ENCODE measurements at regions not wholly inside any gene's neighbourhood (a gene's known extent, or its start where the extent isn't known, plus 50 kb on each side); places are given as distances from the start of the nearest gene placed in this dataset.
"Not testable (repeated sequence)": the region's sequence is repeated elsewhere in the genome, so short reads cannot be mapped to it uniquely, and the experiment has no call there.

DNA sequence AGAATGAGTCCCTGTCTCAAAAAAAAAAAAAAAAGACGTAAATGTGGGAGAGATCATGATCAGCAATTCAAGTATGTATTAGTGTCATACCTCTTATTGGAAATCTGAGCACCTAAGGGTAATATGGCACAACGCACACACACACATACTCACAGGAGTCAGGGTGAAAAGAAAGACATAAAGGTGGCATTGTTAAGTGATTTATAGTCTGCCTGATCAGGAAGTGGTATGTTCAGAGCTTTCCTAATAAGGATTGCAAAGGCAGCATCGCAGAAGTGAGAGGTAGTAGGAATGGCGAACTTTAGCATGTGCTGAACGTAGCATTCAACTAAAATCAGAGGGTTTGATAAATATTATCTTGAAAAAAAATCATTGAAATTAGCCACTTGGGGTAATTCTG lies 854.3 kb downstream of the METTL15 start:
- no peak for DNase-seq

GRCh38 chr11:28961726-28962125 lies 853.5 kb downstream of the METTL15 start:
- DNase-seq, result no peak

DNA sequence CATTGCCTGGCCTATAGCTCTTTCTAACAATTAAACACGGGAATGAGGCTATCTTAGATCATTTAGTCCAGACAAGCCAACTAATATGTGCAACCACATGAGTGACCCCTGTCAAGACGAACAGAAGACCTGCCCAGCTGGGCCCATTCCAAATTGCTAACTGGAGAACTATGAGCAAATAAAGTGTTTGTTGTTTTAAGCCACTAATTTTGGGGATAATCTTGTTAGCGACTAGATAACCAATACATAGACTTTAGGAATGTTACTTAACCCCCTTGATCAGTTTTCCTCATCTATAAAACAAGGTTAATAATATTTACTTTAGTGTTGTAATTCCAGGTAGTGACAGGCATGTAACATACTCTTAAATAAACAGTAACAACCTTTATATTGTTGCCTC lies 848.3 kb downstream of the METTL15 start:
- DNase-seq, result no peak

GRCh38 chr11:28951191-28951590 lies 843.0 kb downstream of the METTL15 start:
- no peak for DNase-seq

- DNase-seq, result no peak
Measured at GRCh38 chr11:28939381-28939780, 831.2 kb downstream of the METTL15 start.

- no peak for DNase-seq
Measured at GRCh38 chr11:28938091-28938490, 829.9 kb downstream of the METTL15 start.

- DNase-seq, result no peak
Measured at GRCh38 chr11:28932940-28933339, 824.8 kb downstream of the METTL15 start.

DNA sequence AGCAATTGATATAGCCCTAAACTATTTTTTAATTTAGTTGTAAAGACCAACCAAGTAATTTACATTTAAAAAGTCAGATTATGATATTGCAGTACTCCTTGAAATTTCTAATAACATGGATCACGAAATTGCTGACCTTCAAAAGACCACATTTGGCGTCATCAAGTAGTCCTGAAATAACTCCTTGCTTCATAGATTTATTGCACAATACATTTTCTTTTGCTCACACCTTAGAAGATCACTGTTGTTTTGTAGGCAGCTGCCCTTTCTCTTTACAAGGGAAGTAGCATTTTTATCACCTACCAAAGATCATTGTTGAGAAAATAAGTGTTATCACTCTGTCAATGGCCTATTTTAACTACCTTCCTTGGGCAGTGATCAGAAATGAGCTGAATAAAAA lies 815.8 kb downstream of the METTL15 start:
- DNase-seq, result no peak

GRCh38 chr11:28922386-28922981 lies 814.3 kb downstream of the METTL15 start:
- DNase-seq, result no peak

DNA sequence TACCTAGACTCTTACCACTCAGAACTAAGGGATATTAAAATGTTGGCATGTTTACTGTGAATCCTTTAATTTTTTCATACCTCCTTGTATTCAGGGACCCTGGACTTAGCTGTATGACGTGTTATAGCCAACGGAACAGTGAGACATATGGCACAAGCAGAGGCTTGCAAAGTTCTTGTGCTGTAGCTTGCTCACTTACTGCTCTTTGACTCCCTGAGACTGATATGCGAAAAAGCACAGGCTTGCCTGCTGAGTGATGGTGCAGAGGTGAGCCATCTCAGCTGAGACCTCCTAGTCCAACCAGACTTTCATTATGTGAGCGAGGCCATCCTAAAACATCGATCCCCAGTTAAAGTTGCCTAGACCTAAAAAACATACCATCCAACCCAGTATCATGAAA lies 811.0 kb downstream of the METTL15 start:
- DNase-seq, result no peak

- DNase-seq, result no peak
Measured at GRCh38 chr11:28913883-28914282, 805.7 kb downstream of the METTL15 start.

- DNase-seq, result no peak
Measured at GRCh38 chr11:28911829-28912228, 803.6 kb downstream of the METTL15 start.

GRCh38 chr11:28910926-28911325 lies 802.7 kb downstream of the METTL15 start:
- DNase-seq, result no peak

DNA sequence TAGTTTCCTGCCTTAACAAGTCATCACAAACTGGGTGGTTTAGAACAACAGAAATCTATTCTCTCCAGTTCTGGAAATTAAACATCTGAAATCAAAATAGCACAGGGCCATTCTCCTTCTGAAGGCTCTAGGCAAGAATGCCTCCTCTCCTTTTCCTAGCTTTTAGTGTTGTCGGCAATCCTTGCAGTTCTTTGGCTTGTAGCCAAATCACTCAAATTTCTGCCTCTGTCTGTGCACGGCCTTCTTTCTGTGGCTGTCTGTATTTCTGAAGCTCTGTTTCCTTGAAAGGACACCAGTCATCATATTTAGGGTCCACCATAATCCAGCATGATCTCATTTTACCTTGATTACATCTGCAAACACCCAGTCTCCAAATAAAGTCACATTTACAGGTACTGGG lies 795.5 kb downstream of the METTL15 start:
- DNase-seq, result no peak

DNA sequence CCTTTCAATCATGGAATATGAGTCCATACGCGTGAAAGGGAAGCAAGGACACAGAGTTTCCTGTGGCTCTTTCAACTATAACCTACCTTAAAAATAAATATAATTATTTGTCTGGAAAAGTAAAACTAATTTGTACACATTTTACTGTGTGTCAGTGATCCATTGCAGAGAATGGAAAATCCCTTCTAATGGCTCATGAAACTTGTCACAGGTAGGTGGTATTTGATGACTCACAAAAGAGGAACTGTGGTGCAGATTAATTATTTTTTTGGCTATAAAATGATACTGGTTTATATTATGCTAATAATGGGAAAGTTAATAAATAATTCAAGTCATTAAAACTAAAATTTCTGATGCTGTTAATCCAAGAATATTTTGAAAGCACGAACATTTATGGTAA lies 792.2 kb downstream of the METTL15 start:
- DNase-seq, result no peak

DNA sequence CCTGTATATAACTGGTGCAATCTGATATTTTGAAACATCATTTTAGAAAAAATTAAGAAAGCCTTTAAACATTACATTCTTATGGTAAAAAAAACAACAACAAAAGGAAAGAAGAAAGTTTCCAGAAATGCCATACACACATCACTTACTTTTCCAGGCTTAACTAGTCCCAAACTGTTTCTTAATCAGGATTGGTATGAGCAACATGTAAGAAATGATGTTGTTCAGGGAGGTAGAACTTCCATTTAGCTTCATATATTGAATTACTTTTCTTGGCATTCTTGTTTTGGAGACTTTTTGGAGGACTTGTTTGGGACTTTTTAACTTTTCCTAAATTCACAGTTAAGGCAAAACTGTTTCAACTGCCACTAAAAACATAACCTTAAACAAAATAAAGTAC lies 791.5 kb downstream of the METTL15 start:
- DNase-seq, result no peak

GRCh38 chr11:28890601-28891040 lies 782.4 kb downstream of the METTL15 start:
- not testable (repeated sequence) for DNase-seq

- no peak for DNase-seq
Measured at GRCh38 chr11:28887681-28888080, 779.5 kb downstream of the METTL15 start.

DNA sequence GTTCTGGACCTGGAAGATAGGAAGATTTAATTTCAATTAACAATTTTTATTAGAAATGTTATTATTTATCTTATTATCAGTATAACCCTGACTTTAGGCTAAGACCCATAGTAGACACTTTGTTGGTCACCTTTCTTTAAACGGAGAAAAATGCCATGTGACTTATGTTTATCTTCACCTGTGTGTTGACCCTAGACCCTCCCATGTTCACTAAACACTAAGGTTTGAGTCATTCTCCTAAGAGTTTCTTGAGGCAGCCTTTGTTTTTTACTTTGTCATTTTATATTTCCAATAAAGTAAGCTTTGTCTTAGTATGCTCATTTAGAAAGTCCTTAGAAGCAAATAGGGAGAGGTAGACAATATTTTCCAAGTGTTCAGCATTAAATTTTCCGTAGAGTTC lies 771.7 kb downstream of the METTL15 start:
- DNase-seq, result no peak

GRCh38 chr11:28878025-28878424 lies 769.8 kb downstream of the METTL15 start:
- DNase-seq, result no peak

- no peak for DNase-seq
Measured at GRCh38 chr11:28877340-28877739, 769.2 kb downstream of the METTL15 start.

- DNase-seq, result no peak
Measured at GRCh38 chr11:28874706-28875105, 766.5 kb downstream of the METTL15 start.

- no peak for DNase-seq
Measured at GRCh38 chr11:28871090-28871489, 762.9 kb downstream of the METTL15 start.

GRCh38 chr11:28863422-28863821 lies 755.2 kb downstream of the METTL15 start:
- DNase-seq, result no peak

DNA sequence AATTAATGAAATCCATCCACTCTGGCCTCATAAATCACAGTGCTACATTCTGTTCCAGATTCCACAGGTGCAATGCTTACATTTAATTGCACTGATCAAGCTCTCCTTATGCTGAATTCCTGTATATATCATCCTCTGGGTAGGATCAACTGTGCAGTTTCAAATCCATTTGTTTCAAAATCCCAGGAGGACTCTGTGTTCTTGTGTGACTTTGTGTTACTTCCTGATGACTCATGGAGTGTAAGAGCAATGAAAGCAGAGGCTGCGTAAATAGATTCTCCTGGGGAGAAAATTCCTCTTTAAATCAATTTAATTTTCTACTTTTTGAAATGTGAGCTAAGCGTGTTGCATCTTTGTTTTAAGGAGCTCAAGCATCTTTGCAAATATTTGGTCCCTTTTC lies 752.7 kb downstream of the METTL15 start:
- no peak for DNase-seq

DNA sequence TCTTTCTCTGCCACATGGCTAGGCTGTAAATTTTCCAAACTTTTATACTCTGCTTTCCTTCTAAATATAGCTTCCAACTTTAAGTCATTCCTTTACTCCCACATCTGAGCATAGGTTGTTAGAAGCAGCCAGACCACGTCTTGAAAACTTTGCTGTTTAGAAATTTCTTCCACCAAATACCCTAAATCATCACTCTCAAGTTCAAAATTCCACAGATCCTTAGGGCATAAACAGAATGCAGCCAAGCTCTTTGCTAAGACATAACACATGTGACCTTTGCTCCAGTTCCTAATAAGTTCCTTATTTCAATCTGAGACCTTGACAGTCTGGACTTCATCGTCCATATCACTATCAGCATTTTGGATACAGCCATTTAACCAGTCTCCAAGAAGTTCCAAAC lies 749.9 kb downstream of the METTL15 start:
- DNase-seq, result no peak
